Gastrocnemius medialis (tissue), 4 donors: ENCODE measurements at regions not wholly inside any gene's neighbourhood (a gene's known extent, or its start where the extent isn't known, plus 50 kb on each side); places are given as distances from the start of the nearest gene placed in this dataset.

Experiments used
- CTCF ChIP-seq, 5 experiments: fragments of 450-650 bp in 3 of 5; fragments of 200-600 bp in 2 of 5; sonication (generic) in 2 of 5; IDR thresholded peaks in 4 of 5; conservative IDR thresholded peaks in 1 of 5; 1 replicate in 4 of 5; 2 replicates in 1 of 5; pipeline ENCODE4 v1.5.1; 2016 to 2019; ENCODE audit warnings: antibody characterized with exemption in 5 of 5, mild to moderate bottlenecking in 3 of 5, moderate library complexity in 3 of 5
- POLR2A ChIP-seq, 2 donors: fragments of 450-650 bp; IDR thresholded peaks; one replicate each; pipeline ENCODE4 v1.6.1; 2017; ENCODE audit warnings: antibody characterized with exemption in 2 of 2, mild to moderate bottlenecking in 2 of 2, moderate library complexity in 2 of 2

GRCh38 chr12:87332987-87333726 lies 696.0 kb downstream of the C12orf50 start:
- TF ChIP-seq CTCF (IDR thresholded peaks at IDR 0.05 in 4 of 5, conservative IDR thresholded peaks at IDR 0.05 in 1 of 5) (no peak), POLR2A (IDR thresholded peaks at IDR 0.05) (no peak)
